Trophoblast cell (in vitro differentiated cells and primary cell): ENCODE measurements at regions not wholly inside any gene's neighbourhood (a gene's known extent, or its start where the extent isn't known, plus 50 kb on each side); places are given as distances from the start of the nearest gene placed in this dataset.

Experiments
- DNase-seq, 2 donors: peaks; one replicate each; pipeline ENCODE4 v3.0.0-alpha.2; 2016
- H2AFZ ChIP-seq: 2 replicates; pipeline ENCODE4 v1.6.1; 2013; ENCODE audit warnings: low read length, moderate library complexity, mild to moderate bottlenecking; ENCODE audit not compliant: insufficient read depth, poor library complexity
- H2AK5ac ChIP-seq: 2 replicates; pipeline ENCODE4 v1.6.1; 2013; ENCODE audit warnings: mild to moderate bottlenecking, low read length
- H2BK120ac ChIP-seq: 2 replicates; pipeline ENCODE4 v1.6.1; 2013; ENCODE audit warnings: low read length, mild to moderate bottlenecking, moderate library complexity; ENCODE audit not compliant: insufficient read depth, poor library complexity
- H2BK12ac ChIP-seq: 2 replicates; pipeline ENCODE4 v1.6.1; 2013; ENCODE audit warnings: mild to moderate bottlenecking, low read length, moderate library complexity
- H2BK5ac ChIP-seq: 2 replicates; pipeline ENCODE4 v1.6.1; 2013; ENCODE audit warnings: low read length, low read depth, moderate library complexity, mild to moderate bottlenecking; ENCODE audit not compliant: poor library complexity
- H3K14ac ChIP-seq: 2 replicates; pipeline ENCODE4 v1.6.1; 2013; ENCODE audit warnings: mild to moderate bottlenecking, low read length
- H3K18ac ChIP-seq: 2 replicates; pipeline ENCODE4 v1.6.1; 2013; ENCODE audit warnings: mild to moderate bottlenecking, low read length
- H3K23ac ChIP-seq: 2 replicates; pipeline ENCODE4 v1.6.1; 2013; ENCODE audit warnings: low read length
- H3K27ac ChIP-seq: 2 replicates; pipeline ENCODE4 v1.5.1; 2013; ENCODE audit warnings: low read depth, mild to moderate bottlenecking, inconsistent platforms, low read length, moderate library complexity
- H3K27me3 ChIP-seq: 2 replicates; pipeline ENCODE4 v1.6.1; 2013; ENCODE audit warnings: inconsistent platforms, mild to moderate bottlenecking, low read length, moderate library complexity; ENCODE audit not compliant: insufficient read depth
- H3K36me3 ChIP-seq, 2 experiments: 1 replicate in 1 of 2; 2 replicates in 1 of 2; pipeline ENCODE4 v1.6.1; 2013; ENCODE audit warnings: low read length in 2 of 2, mild to moderate bottlenecking in 2 of 2, moderate library complexity in 1 of 2; ENCODE audit not compliant: insufficient read depth in 2 of 2, control insufficient read depth in 1 of 2
- H3K4ac ChIP-seq: 2 replicates; pipeline ENCODE4 v1.6.1; 2013; ENCODE audit warnings: low read depth, mild to moderate bottlenecking, low read length, moderate library complexity
- H3K4me1 ChIP-seq, 2 experiments: 1 replicate in 1 of 2; 2 replicates in 1 of 2; pipeline ENCODE4 v1.6.1; 2013; ENCODE audit warnings: low read length in 2 of 2, mild to moderate bottlenecking in 2 of 2, moderate library complexity in 1 of 2; ENCODE audit not compliant: insufficient read depth in 2 of 2, control insufficient read depth in 1 of 2
- H3K4me2 ChIP-seq: 2 replicates; pipeline ENCODE4 v1.6.1; 2013; ENCODE audit warnings: inconsistent platforms, mild to moderate bottlenecking, low read length, moderate library complexity
- H3K4me3 ChIP-seq: 2 replicates; pipeline ENCODE4 v1.5.1; 2013; ENCODE audit warnings: mild to moderate bottlenecking, low read depth, low read length, inconsistent platforms
- H3K79me1 ChIP-seq: one replicate; pipeline ENCODE4 v1.6.1; 2013; ENCODE audit warnings: low read length
- H3K79me2 ChIP-seq: 2 replicates; pipeline ENCODE4 v1.6.1; 2013; ENCODE audit warnings: low read length, mild to moderate bottlenecking; ENCODE audit not compliant: control insufficient read depth, insufficient read depth, poor library complexity
- H3K9ac ChIP-seq: 2 replicates; pipeline ENCODE4 v1.6.1; 2013; ENCODE audit warnings: mild to moderate bottlenecking, low read length
- H3K9me3 ChIP-seq: 2 replicates; pipeline ENCODE4 v1.6.1; 2013; ENCODE audit warnings: low read depth, mild to moderate bottlenecking, control low read depth, inconsistent platforms, low read length; ENCODE audit not compliant: insufficient read depth
- H4K12ac ChIP-seq: 2 replicates; pipeline ENCODE4 v1.6.1; 2013; ENCODE audit warnings: low read depth, mild to moderate bottlenecking, low read length, moderate library complexity
- H4K8ac ChIP-seq: 2 replicates; pipeline ENCODE4 v1.6.1; 2013; ENCODE audit warnings: low read depth, mild to moderate bottlenecking, low read length, moderate library complexity
- H4K91ac ChIP-seq: one replicate; pipeline ENCODE4 v1.6.1; 2013; ENCODE audit warnings: low read depth, mild to moderate bottlenecking, low read length, moderate library complexity
- WGBS: extraction: QIAGEN DNeasy Blood & Tissue Kit; methylation state at CpG from one replicate; pipeline ENCODE4 v1.1.7; 2013; ENCODE audit warnings: missing lambda C conversion rate; ENCODE audit not compliant: insufficient read length, insufficient coverage; ENCODE audit errors: extremely low coverage; 5-methylcytosine and 5-hydroxymethylcytosine counted together

- Histone ChIP-seq H3K9me3 (no peaks in the 10 kb centered on the region), H3K4me3 (no peak overlapping the region), H3K23ac (no peak overlapping the region), H3K27ac (no peak overlapping the region), H2AK5ac (no peak overlapping the region), H4K12ac (no peak overlapping the region), H3K18ac (no peak overlapping the region), H3K79me2 (no peaks in the 10 kb centered on the region), H3K4me2 (no peak overlapping the region), H3K79me1 (no peaks in the 10 kb centered on the region), H2BK12ac (no peak overlapping the region), H2BK5ac (no peak overlapping the region), H3K36me3 (no peaks in the 10 kb centered on the region), H3K4ac (no peak overlapping the region), H3K4me1 (no peaks in the 10 kb centered on the region), H4K91ac (no peak overlapping the region), H2AFZ (no peak overlapping the region), H4K8ac (no peak overlapping the region), H3K14ac (no peak overlapping the region), H3K27me3 (no peaks in the 10 kb centered on the region), H2BK120ac (no peak overlapping the region), H3K9ac (no peak overlapping the region)
- DNase-seq, result peak in 1 of 2 donors; percentile 49
- no CpG with 5 or more reads among the region's 21 CpGs for WGBS
Measured at GRCh38 chrX:39645178-39645895, 452.4 kb downstream of the BCOR start.

- Histone ChIP-seq H3K79me2 (no peaks in the 10 kb centered on the region), H4K12ac (no peak overlapping the region), H3K4ac (no peak overlapping the region), H2AFZ (no peak overlapping the region), H2BK120ac (no peak overlapping the region), H3K4me3 (no peak overlapping the region), H2BK12ac (no peak overlapping the region), H3K23ac (no peak overlapping the region), H2AK5ac (no peak overlapping the region), H3K14ac (no peak overlapping the region), H4K91ac (no peak overlapping the region), H3K36me3 (no peaks in the 10 kb centered on the region), H3K79me1 (no peaks in the 10 kb centered on the region), H3K4me1 (no peaks in the 10 kb centered on the region), H3K27ac (no peak overlapping the region), H4K8ac (no peak overlapping the region), H3K9me3 (peaks cover 3% of the 10 kb centered on the region), H3K4me2 (no peak overlapping the region), H2BK5ac (no peak overlapping the region), H3K27me3 (peaks cover 6% of the 10 kb centered on the region), H3K9ac (no peak overlapping the region), H3K18ac (no peak overlapping the region)
- no CpG with 5 or more reads among the region's 6 CpGs for WGBS
- no peak for DNase-seq
Measured at GRCh38 chrX:39648548-39649254, 449.1 kb downstream of the BCOR start.

- H4K91ac ChIP-seq, result no peak overlapping the region
- no peak overlapping the region for H2AFZ ChIP-seq
- no peaks in the 10 kb centered on the region for H3K79me2 ChIP-seq
- no peak overlapping the region for H3K27ac ChIP-seq
- no CpG with 5 or more reads among the region's 12 CpGs for WGBS
- H4K12ac ChIP-seq, result no peak overlapping the region
- H3K18ac ChIP-seq, result no peak overlapping the region
- no peaks in the 10 kb centered on the region for H3K36me3 ChIP-seq
- no peak overlapping the region for H3K9ac ChIP-seq
- no peak for DNase-seq
- no peak overlapping the region for H2BK120ac ChIP-seq
- no peaks in the 10 kb centered on the region for H3K4me1 ChIP-seq
- no peak overlapping the region for H2BK5ac ChIP-seq
- H3K4me2 ChIP-seq, result no peak overlapping the region
- no peaks in the 10 kb centered on the region for H3K79me1 ChIP-seq
- no peak overlapping the region for H2BK12ac ChIP-seq
- H3K27me3 ChIP-seq, result peaks cover 8% of the 10 kb centered on the region
- H3K9me3 ChIP-seq, result peaks cover 3% of the 10 kb centered on the region
- no peak overlapping the region for H3K4me3 ChIP-seq
- no peak overlapping the region for H3K4ac ChIP-seq
- no peak overlapping the region for H3K14ac ChIP-seq
- H3K23ac ChIP-seq, result no peak overlapping the region
- H2AK5ac ChIP-seq, result no peak overlapping the region
- no peak overlapping the region for H4K8ac ChIP-seq
Measured at GRCh38 chrX:39650768-39651347, 446.9 kb downstream of the BCOR start.

- H3K79me2 ChIP-seq, result no peaks in the 10 kb centered on the region
- no peak overlapping the region for H4K91ac ChIP-seq
- no peak overlapping the region for H3K9ac ChIP-seq
- H4K8ac ChIP-seq, result no peak overlapping the region
- no peak overlapping the region for H3K14ac ChIP-seq
- H2AFZ ChIP-seq, result no peak overlapping the region
- no peak overlapping the region for H3K27ac ChIP-seq
- no peak overlapping the region for H3K4ac ChIP-seq
- H3K4me1 ChIP-seq, result no peaks in the 10 kb centered on the region
- H3K79me1 ChIP-seq, result no peaks in the 10 kb centered on the region
- no peak overlapping the region for H4K12ac ChIP-seq
- no peak overlapping the region for H2BK12ac ChIP-seq
- H3K23ac ChIP-seq, result no peak overlapping the region
- no peak overlapping the region for H2BK5ac ChIP-seq
- DNase-seq, result peak in 1 of 2 donors; percentile 51
- no peak overlapping the region for H3K4me3 ChIP-seq
- peaks cover 8% of the 10 kb centered on the region for H3K27me3 ChIP-seq
- H3K9me3 ChIP-seq, result peaks cover 3% of the 10 kb centered on the region
- H3K18ac ChIP-seq, result no peak overlapping the region
- WGBS, result no CpG with 5 or more reads among the region's 5 CpGs
- H2AK5ac ChIP-seq, result no peak overlapping the region
- no peak overlapping the region for H3K4me2 ChIP-seq
- no peaks in the 10 kb centered on the region for H3K36me3 ChIP-seq
- H2BK120ac ChIP-seq, result no peak overlapping the region
Measured at GRCh38 chrX:39652336-39652735, 445.4 kb downstream of the BCOR start.
